ENCODE measurements at regions not wholly inside any gene's neighbourhood (a gene's known extent, or its start where the extent isn't known, plus 50 kb on each side); places are given as distances from the start of the nearest gene placed in this dataset.
A peak's percentile ranks its signal among the peaks of the same experiment; 100 is the strongest.
"Not testable (repeated sequence)": the region's sequence is repeated elsewhere in the genome, so short reads cannot be mapped to it uniquely, and the experiment has no call there.

DNA sequence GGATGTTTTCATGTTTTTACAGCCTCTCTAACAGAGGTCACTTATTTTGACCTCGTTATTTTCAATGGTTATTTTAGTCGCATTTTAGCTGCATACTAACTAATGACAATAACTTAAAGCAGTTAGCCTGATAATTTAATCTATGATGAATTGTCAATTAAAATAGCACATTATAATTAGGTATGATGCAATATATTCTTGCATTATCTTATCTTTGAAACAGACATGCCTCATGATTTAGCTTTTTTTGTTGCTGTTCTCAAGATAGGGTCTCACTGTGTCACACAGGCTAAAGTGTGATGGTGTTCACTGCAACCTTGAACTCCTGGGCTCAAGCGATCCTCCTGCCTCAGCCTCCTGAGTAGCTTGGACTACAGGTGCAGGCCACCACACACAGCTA lies 126.4 kb downstream of the KBTBD2 start:
- no peak for DNase-seq (ENCODE audit: extremely low read depth, low read depth)

DNA sequence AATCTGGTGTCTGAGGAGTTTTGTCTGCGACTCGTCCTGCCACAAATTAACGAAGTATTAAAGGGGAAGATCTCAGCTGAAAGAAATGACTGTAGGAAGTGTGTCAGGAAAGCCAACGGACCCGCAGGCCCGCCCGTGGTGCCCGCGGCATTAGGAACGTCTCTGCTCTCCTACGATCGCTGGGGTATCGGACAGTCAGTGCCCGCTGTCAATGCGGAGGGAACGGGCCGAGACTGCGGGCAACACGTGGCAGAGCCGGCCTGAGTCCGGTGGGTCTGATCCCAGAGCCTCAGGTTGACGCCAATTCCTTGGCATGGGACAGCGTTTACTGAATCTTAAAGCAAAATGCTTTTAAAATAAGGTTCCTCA lies 128.7 kb downstream of the KBTBD2 start:
- DNase-seq (ENCODE audit: extremely low read depth, low read depth): no peak

DNA sequence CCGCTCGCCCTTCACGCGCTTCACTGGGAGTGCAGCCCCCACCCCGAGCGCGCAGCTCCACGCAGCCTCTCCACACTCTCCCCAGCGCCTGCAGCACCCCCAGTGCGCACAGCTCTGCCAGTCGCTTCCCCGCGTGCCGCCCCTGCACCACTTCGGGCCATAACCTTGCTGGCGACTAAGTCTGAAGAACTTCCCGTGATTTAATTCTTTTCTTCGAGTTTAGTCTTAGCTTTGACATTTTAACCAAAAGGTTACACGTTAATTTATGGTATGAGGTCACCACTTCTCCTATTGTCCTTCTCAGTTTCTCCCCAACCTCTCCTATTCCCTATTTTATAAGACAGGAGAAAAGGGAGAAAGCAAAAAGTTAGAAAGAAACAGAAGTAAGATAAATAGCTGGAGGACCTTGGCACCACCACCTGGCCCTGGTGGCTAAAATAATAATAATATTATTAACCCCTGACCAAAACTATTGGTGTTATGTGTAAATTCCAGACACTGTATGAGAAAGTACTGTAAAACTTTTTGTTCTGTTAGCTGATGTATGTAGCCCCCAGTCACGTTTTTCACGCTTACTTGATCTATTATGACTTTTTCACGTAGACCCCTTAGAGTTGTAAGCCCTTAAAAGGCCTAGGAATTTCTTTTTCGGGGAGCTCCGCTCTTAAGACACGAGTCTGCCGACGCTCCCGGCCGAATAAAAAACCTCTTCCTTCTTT lies 129.2 kb downstream of the KBTBD2 start:
- DNase-seq (ENCODE audit: extremely low read depth, low read depth): not testable (repeated sequence)

DNA sequence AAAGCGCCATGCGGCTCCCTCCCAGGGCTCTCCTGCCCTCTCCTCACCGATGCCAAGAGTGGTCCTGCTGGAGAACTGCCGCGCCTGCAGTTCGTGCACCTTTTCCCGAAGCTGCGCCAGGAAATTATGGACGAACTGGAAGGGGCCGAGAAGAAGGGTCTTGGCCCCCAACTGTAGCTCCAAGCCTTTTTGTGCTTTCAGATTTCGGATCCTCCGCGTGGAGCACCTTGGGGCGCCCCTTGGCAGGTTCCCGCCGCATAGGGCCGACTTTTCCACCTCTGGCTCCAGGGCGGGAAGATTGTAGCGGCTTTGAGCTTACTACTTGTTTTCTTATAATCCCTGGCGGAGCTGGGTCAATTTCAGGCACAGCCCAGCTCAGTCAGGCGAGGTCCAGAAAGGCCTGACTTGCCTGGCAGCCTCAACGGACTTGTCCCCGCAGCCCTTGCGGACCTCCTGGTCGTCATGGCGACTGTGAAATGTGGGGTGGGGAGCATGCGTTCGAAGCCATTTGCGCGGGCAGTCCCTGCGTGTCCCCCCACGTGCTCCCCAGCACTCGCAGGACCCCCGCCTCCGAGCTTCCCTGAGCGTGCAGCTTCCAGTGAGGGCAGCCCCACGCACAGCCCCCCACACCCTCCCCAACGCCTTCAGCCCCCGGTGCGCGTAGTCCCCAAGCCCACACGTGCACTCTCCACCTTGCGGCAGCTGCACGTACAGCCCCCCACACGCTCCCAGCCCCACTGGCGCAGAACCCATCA lies 129.9 kb downstream of the KBTBD2 start:
- DNase-seq (ENCODE audit: extremely low read depth, low read depth): no peak

DNA sequence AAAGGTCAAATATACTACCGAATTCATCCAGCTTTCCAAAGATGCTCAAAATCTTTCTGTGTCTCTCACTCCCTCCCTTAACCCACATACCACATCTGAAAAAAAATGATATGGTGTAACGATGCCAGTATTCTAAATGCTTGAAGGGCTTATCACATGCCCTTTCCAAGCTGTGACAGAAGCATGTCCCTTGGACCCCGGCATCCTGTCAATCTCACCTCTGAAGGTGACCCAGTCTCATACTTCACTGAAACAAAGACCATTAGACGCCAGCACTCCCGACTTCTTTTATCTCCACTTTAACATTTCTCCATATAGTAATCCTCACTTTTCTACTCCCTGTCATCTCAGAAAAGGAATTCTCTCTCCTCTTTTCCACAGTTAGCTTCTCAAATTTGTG lies 130.8 kb downstream of the KBTBD2 start:
- DNase-seq (ENCODE audit: extremely low read depth, low read depth): not testable (repeated sequence)

DNA sequence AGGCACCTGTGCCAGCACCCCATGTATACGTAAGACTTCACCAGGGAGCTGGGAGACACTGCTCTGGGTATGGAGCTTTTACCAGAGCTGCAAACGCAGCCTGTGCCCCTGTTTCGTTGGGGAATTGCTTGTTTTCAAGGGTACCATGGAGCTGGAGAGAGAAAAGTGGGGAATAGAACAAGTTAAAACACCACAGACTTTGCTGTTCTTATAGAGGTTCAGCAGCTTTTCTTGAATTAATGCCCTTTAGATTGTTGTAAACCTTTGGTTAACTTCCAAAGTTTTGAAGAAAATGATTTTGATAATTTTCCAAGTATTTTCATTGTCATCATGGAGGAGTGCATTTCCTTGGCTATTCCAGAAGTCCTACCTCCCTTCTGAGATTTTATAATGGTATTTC lies 131.7 kb downstream of the KBTBD2 start:
- not testable (repeated sequence) for DNase-seq (ENCODE audit: extremely low read depth, low read depth)

DNA sequence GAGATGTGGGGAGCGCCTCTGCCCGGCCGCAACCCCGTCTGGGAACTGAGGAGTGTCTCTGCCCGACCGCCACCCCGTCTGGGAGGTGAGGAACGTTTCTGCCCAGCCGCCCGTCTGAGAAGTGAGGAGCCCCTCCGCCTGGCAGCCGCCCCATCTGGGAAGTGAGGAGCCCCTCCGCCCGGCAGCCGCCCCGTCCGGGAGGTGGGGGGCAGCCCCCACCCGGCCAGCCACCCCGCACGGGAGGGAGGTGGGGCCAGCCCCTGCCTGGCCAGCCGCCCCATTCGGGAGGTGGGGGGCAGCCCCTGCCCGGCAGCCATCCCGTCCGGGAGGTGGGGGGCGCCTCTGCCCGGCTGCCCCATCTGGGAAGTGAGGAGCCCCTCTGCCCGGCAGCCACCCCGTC lies 137.7 kb downstream of the KBTBD2 start:
- DNase-seq (ENCODE audit: extremely low read depth, low read depth): not testable (repeated sequence)

DNA sequence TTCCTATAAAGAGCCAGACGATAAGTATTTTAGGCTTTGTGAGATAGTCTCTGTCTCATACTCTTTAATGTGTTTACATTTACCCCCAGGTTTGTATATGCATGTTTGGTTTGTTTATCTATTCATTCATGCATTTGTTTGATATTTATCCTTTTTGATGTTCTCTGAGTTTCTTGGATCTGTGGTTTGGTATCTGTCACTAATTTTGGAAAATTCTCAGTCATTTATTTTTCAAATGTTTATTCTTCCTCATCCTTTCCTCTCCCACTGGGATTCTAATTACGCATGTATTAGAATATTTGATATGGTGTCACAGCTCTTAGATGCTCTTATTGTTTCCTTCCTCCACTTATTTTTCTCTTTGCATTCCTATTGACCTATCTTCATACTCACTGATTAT lies 143.2 kb downstream of the KBTBD2 start:
- DNase-seq (ENCODE audit: extremely low read depth, low read depth): not testable (repeated sequence)

DNA sequence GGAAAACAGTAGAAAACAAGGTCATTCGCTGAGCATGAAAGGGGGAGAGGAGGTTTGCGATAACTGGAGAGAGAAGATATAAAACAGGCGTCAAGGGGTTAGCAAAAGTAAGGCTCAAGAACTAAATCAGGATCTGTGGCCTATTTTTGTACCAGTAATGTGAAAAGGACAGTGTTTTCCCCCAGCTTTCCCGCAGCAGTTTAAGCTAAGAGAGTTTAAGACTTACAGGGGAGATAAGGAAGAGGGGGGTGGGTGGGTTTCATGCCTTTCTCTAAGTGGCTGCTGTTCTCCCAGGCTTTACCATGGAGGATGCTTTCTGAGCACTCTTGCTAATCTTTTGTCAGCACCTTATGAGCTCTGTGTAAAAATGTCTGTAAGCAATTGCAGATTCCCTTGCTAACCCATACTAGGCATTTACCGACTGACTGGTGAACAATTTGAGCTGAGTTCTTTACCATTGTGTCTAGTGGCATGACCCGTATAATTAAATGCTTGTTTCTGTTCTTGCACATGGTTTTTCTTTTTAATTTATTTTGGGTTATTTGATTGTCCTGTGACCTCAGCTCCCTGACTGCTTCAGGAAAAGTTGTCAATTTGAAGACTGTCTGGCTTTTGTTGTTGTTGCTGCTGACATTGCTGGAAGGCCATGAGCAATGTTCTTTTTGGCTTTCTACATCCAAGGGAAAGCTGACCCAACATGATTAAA lies 144.0 kb downstream of the KBTBD2 start:
- DNase-seq (ENCODE audit: extremely low read depth, low read depth): not testable (repeated sequence)

DNA sequence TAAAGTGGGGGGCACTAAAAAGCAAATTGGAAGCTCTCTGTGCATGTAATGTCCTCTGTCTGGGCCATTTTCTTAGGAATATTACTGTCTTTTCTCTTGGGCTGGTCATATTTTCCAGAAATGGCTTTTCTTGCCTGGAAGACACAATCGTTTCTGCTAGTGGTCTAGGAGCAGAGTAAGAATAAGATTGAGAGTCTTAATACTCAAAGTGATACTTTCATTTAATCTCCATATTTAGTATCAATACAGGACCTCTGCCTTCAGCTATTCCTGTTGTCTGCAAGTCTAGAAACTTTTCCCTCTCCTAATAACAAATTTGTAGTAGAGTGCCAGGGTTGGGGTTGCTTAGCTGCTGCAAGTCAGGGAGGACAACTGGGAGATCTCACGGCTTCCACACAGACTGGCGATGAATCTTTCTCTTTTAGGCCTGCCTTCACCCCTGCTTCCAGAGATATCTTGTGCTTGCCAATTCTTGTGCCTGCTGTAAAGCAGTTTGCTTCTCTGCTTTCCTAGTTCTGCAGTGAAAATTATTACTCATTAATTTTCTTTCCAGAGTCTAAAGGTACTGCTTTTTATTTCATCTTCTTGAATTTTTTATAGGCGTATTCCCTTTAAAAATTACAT lies 149.6 kb downstream of the KBTBD2 start:
- DNase-seq (ENCODE audit: extremely low read depth, low read depth): not testable (repeated sequence)

DNA sequence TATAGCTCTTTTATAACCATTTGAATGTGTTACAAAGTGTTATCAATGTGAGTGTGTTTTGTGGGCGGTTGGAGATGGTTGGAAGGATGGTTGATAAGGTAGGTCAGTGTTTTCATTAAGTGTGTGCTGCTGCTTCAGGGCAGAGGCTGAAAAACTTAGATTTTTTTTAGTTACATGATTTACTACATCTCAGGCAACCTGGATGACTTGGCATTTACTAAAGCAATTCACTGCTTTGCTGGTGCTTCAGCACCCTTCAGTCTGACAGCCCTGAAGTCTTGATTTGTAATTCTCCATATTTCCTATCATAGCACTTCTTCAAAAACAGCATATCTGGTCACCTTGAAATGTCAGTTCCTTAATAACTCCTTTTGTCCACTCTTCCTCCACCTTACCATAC lies 151.8 kb downstream of the KBTBD2 start:
- DNase-seq (ENCODE audit: extremely low read depth, low read depth): not testable (repeated sequence)

DNA sequence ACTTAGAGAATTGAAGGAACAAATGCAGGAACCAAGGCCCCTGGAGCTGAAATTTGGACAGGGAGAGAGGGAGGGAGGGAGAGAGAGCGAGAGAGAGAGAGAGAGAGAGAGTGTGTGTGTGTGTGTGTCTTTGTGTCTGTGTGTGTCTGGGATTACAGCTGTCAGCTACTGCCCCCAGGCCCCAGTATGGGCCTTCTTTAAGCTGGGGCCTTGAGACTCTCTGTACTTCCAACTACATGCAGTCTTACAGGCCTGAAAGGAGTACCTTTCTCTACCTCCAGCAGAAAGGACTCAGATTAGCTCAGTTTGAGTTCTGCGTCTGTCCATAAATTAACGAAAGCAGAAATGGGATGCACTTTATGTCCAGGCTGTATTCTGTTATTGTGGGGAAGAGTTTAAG lies 153.2 kb downstream of the KBTBD2 start:
- not testable (repeated sequence) for DNase-seq (ENCODE audit: extremely low read depth, low read depth)

DNA sequence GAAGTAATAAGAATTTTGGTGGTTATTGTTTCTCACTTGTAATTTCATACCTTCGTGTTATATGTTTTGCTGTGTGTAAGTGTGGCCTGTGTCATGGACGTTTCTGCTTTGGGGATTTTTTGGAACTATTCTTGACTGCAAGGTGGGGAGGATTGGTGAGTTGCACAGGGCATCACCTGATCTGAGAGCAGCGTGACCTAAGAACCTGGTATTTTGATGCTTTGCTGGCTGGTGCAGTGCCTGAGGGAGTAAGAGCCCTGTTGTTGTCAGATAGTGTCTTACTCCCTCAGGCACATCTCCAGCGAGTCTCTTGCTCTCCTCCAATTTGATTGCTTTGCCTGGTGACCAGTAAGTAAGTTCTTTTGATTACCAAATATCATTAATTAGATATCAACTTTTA lies 158.8 kb downstream of the KBTBD2 start:
- DNase-seq (ENCODE audit: extremely low read depth, low read depth): not testable (repeated sequence)

DNA sequence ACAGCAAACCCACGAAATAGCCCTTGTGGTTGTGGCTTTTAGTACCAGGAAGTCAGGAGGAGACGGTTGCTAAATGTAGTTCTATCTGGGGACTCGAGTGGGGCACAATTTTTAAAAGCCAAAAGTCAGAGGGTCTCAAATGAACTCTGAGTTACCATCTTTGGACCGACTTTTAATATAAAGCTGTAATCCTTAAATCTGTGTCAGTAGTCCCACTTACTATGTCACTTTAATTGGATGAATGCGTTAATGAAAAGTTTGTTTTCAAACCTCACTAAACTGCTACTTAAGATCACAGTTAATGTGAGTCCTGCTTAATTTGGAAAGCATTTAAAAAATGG lies 162.3 kb downstream of the KBTBD2 start:
- DNase-seq (ENCODE audit: extremely low read depth, low read depth): not testable (repeated sequence)

DNA sequence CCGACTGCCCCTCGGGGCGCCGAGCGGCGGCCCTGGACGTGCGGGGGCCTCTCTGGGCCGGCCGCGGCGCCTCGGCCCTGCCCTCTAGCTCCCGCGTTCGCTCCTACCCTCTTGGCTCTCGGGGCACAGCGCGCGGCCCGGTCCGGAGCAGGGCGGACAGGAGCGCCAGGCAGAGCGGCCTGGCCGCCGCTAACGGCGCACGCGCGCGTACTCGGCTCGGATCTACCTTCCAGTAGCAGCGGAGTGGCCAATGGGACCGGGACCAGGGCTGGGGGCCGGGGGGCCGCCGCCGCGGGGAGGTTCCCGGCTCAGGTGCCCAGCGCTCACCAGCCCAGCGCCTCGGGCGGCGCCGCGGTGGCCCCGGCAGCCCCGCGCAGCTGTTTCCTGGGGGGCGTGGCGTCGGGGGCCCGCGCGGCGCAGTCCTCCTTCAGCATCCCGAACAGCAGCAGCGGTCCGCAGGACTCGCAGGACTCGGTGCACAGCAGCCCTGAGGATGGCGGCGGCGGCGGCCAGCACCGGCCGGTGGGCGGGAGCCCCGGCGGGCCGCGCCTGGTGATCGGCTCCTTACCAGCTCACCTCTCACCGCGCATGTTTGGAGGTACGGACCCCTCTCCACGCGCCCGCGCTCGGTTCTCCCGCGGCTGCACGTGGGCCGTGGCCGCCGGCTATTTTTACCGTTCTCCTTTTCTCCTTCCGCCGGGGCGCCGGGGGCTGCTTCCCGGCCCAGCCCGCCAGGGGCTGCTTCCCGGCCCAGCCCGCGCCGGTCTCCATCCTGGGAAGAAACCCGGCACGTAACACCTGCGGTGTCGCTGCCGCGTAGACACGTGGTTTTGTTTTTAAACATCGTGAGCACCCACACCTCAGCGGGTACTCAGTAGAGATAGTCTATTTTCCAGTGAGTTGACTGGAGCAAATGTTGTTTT lies 162.9 kb downstream of the KBTBD2 start:
- DNase-seq (ENCODE audit: extremely low read depth, low read depth): peak; percentile 40

DNA sequence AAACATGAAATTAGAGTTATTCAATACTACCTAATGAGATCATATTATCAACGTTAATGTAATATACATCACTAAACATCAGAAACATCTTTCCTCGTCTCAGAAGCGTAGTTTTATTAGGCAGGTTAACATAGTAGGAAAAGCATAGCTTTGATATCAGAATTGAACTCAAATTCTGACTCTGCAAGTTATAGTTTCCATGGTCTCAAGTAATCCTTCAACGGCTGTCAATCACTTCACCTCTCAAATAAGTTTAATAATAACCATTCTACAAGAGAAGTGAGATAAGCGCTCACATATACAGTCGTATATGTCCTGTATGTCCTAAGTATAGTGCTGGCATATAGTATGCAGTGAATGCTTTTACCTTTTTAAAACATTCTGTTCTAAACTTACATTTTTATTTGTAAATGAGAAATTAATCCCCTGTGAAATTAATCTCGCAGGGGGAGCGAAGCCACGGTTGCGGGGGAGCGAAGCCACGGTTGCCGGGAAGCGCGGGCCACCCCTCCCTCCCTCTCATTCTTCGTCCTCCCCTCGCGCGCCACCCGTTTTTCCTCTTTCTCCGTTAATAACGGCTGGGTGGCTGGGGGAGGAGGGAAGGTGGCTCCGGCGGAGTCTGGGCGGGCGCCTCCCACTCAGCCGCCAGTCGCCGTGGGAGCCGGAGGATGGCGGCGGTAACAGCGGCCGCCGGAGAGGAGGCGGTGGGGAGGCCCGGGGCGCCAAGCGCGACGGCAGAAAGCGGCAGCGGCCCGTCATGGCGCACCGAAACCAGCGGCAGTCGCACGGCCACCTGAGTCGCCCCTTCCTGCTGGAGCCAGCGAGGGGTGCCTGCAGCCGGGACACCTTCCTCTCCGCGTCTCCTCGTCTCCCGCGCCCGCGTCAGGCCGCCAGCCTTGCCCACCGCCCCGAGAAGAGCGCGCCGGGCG lies 163.8 kb downstream of the KBTBD2 start:
- not testable (repeated sequence) for DNase-seq (ENCODE audit: extremely low read depth, low read depth)

DNA sequence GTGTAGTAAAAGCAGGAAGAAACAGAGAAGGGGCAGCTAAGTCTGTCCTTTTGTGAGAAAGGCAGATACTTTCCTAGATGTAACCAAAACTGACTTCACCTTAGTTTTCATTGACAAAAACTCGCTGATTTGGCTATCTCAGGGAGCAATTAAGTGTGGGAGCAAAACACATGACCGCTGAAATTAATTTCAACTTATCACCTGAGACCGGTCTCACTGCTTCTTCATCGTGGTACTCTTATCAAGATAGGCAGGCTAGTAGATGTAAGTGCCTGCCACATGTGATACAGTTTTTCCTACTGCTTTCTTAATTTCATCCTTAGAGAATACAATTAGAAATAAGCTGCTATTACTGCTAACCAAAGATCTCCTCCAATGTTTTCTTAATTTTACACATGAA lies 168.7 kb downstream of the KBTBD2 start:
- not testable (repeated sequence) for DNase-seq (ENCODE audit: extremely low read depth, low read depth)

DNA sequence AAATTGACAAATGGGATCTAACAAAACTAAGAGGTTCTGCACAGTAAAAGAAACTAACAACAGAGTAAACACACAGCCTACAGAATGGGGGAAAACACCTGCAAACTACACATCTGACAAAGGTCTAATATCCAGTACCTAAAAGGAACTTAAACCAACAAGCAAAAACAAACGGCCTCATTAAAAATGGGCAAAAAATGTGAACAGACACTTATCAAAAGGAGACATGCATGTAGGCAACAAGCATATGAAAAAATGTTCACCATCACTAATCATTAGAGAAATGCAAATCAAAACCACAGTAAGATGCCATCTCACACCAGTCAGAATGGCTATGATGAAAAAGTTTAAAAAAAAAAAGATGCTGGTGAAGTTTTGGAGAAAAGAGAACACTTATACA lies 197.4 kb downstream of the KBTBD2 start:
- no peak for DNase-seq (ENCODE audit: extremely low read depth, low read depth)
